ENCODE measurements at regions not wholly inside any gene's neighbourhood (a gene's known extent, or its start where the extent isn't known, plus 50 kb on each side); places are given as distances from the start of the nearest gene placed in this dataset.

DNA sequence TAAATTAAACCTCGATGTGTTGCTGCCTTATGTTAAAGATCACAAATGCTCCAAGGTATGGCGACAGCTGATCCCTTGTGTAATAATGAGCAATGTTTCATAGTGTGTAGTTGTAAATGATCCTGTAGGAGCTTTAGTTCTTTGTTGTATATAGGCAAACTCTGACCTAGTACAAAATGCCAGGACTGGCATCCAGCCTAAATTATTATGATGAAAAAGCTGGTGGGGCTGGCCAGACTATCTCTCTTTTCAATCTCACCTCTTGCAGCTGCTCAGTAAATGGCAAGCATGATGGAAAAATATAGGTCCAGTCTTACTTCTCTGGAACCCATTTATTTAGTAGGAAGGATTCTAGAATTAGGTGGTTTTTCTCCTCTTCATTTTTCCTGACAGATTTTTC lies 345.1 kb upstream of the C11orf87 start:
- TF ChIP-seq, protein P1, sequence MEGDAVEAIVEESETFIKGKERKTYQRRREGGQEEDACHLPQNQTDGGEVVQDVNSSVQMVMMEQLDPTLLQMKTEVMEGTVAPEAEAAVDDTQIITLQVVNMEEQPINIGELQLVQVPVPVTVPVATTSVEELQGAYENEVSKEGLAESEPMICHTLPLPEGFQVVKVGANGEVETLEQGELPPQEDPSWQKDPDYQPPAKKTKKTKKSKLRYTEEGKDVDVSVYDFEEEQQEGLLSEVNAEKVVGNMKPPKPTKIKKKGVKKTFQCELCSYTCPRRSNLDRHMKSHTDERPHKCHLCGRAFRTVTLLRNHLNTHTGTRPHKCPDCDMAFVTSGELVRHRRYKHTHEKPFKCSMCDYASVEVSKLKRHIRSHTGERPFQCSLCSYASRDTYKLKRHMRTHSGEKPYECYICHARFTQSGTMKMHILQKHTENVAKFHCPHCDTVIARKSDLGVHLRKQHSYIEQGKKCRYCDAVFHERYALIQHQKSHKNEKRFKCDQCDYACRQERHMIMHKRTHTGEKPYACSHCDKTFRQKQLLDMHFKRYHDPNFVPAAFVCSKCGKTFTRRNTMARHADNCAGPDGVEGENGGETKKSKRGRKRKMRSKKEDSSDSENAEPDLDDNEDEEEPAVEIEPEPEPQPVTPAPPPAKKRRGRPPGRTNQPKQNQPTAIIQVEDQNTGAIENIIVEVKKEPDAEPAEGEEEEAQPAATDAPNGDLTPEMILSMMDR (IDR thresholded peaks at IDR 0.05): no peak
- TF ChIP-seq KDM5A (IDR thresholded peaks at IDR 0.05): no peak
- TF ChIP-seq, protein P2, sequence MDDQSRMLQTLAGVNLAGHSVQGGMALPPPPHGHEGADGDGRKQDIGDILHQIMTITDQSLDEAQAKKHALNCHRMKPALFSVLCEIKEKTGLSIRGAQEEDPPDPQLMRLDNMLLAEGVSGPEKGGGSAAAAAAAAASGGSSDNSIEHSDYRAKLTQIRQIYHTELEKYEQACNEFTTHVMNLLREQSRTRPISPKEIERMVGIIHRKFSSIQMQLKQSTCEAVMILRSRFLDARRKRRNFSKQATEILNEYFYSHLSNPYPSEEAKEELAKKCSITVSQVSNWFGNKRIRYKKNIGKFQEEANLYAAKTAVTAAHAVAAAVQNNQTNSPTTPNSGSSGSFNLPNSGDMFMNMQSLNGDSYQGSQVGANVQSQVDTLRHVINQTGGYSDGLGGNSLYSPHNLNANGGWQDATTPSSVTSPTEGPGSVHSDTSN (IDR thresholded peaks at IDR 0.05): no peak
- TF ChIP-seq HOXA7 (CRISPR knock-in tag; IDR thresholded peaks at IDR 0.05): no peak
